ENCODE measurements at regions not wholly inside any gene's neighbourhood (a gene's known extent, or its start where the extent isn't known, plus 50 kb on each side); places are given as distances from the start of the nearest gene placed in this dataset.

GRCh38 chr1:56033321-56034037 lies 545.9 kb downstream of the PLPP3 start:
- no peak for TF ChIP-seq TEAD4 (IDR thresholded peaks at IDR 0.05)
- no peak for TF ChIP-seq CEBPB (IDR thresholded peaks at IDR 0.05)
- no peak for TF ChIP-seq TCF12 (IDR thresholded peaks at IDR 0.05; ENCODE audit: low read depth)
- TF ChIP-seq TAF1 (IDR thresholded peaks at IDR 0.05; ENCODE audit: low read depth) = no peak
- no peak for TF ChIP-seq REST (IDR thresholded peaks at IDR 0.05; ENCODE audit: low read depth)
- no peak for TF ChIP-seq USF1 (IDR thresholded peaks at IDR 0.05)
- TF ChIP-seq EP300 (IDR thresholded peaks at IDR 0.05; ENCODE audit: borderline replicate concordance) = no peak
- TF ChIP-seq RAD21 (IDR thresholded peaks at IDR 0.05; ENCODE audit: low read depth) = no peak
- no peak for TF ChIP-seq ZBTB7A (IDR thresholded peaks at IDR 0.05; ENCODE audit: low read depth)

- TF ChIP-seq TCF12 (IDR thresholded peaks at IDR 0.05; ENCODE audit: low read depth) (no peak), EP300 (IDR thresholded peaks at IDR 0.05; ENCODE audit: borderline replicate concordance) (no peak), TAF1 (IDR thresholded peaks at IDR 0.05; ENCODE audit: low read depth) (no peak), EGR1 (IDR thresholded peaks at IDR 0.05) (no peak), CEBPB (IDR thresholded peaks at IDR 0.05) (no peak), ZBTB7A (IDR thresholded peaks at IDR 0.05; ENCODE audit: low read depth) (no peak), USF1 (IDR thresholded peaks at IDR 0.05) (no peak)
These were observed 547.2 kb downstream of the PLPP3 start for GRCh38 chr1:56032096-56032676.

- TF ChIP-seq REST (IDR thresholded peaks at IDR 0.05; ENCODE audit: low read depth) (no peak), USF1 (IDR thresholded peaks at IDR 0.05) (no peak), TAF1 (IDR thresholded peaks at IDR 0.05; ENCODE audit: low read depth) (no peak)
These were observed 548.4 kb downstream of the PLPP3 start for GRCh38 chr1:56031001-56031400.

DNA sequence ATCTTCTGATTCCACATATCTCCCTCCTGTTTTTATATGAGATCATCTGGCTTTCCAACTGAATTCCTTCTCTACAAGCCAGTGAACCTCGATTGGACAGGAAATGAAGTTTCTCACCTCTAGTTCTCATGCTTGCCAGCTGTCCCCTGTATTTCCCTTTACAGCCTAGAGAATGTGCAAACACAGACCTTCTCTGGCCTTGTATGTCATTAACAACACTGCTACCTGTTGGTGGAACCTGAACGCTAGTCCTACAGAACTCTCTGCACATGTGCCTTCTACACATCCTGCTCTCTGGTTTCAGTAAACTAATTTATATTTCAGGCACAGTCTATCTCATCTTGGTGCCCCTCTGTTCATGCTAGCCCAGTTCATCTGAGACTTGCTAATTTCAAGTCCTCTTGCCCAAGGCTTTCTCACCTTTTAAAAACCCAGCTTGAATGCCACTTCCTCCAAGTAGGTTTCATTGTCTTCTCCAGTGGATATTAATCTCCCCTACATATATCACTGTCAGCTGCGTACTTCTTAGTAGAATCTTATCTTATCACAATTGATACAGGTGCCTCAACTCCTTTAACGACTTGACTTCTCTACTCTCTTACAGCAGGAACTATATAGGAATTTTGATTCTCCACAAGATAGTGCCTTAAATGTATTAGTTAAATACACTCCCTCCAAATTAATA lies 549.9 kb downstream of the PLPP3 start:
- TF ChIP-seq RAD21 (IDR thresholded peaks at IDR 0.05; ENCODE audit: low read depth) (peak; percentile 7; the same call in 1 of the 2 replicates), YY1 (IDR thresholded peaks at IDR 0.05; ENCODE audit: low read depth) (no peak)

DNA sequence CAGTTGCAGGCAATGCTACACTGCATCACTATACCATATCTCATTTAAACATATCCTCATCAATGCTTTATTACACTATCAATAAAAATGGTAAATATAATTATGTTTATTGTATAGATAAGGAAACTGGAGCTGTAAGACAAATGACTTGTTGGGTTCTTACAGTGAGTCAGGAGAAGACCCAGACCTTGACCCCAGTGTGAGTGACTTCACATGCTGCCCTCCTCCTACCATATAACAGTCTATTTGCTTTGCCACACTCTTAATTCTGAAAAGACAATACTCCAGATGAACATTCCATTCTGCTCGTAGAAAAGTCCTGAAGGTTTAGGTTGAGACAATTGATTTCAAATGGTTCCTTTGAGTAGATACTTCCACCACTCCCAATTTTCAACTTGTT lies 550.5 kb downstream of the PLPP3 start:
- TF ChIP-seq EGR1 (IDR thresholded peaks at IDR 0.05) (no peak), FOXM1 (IDR thresholded peaks at IDR 0.05; ENCODE audit: borderline replicate concordance, low read depth) (no peak)

DNA sequence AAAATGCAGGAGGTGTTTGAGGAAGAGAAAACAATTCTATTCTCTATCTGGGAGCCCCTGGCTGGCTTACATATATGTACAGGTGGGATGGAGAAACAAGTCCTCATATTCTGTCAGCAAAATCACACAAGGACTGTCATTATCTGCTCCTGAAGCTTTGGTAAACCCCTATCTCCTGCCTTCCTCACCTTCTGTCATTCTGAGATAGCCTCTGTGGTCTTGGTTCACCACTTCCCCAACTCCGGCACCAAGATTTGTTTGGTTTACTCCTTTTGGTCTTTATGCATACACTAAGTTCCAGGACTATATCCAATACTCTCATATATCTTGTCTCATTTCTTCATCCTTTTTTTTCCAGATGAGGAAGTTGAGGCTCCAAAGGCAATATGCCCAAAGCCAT lies 551.1 kb downstream of the PLPP3 start:
- TF ChIP-seq REST (IDR thresholded peaks at IDR 0.05; ENCODE audit: low read depth) (no peak), CREB1 (IDR thresholded peaks at IDR 0.05; ENCODE audit: low read depth) (no peak), TCF12 (IDR thresholded peaks at IDR 0.05; ENCODE audit: low read depth) (no peak), EGR1 (IDR thresholded peaks at IDR 0.05) (no peak), FOXM1 (IDR thresholded peaks at IDR 0.05; ENCODE audit: borderline replicate concordance, low read depth) (no peak), NFIC (IDR thresholded peaks at IDR 0.05) (no peak), USF1 (IDR thresholded peaks at IDR 0.05) (no peak), TAF1 (IDR thresholded peaks at IDR 0.05; ENCODE audit: low read depth) (no peak), TEAD4 (IDR thresholded peaks at IDR 0.05) (no peak), ZBTB7A (IDR thresholded peaks at IDR 0.05; ENCODE audit: low read depth) (no peak), EP300 (IDR thresholded peaks at IDR 0.05; ENCODE audit: borderline replicate concordance) (no peak), YY1 (IDR thresholded peaks at IDR 0.05; ENCODE audit: low read depth) (no peak), CEBPB (IDR thresholded peaks at IDR 0.05) (no peak), RAD21 (IDR thresholded peaks at IDR 0.05; ENCODE audit: low read depth) (no peak)
- TF ChIP-seq, protein P1, sequence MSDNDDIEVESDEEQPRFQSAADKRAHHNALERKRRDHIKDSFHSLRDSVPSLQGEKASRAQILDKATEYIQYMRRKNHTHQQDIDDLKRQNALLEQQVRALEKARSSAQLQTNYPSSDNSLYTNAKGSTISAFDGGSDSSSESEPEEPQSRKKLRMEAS (IDR thresholded peaks at IDR 0.05) = no peak
